ENCODE measurements at regions not wholly inside any gene's neighbourhood (a gene's known extent, or its start where the extent isn't known, plus 50 kb on each side); places are given as distances from the start of the nearest gene placed in this dataset.
A peak's percentile ranks its signal among the peaks of the same experiment; 100 is the strongest.

DNA sequence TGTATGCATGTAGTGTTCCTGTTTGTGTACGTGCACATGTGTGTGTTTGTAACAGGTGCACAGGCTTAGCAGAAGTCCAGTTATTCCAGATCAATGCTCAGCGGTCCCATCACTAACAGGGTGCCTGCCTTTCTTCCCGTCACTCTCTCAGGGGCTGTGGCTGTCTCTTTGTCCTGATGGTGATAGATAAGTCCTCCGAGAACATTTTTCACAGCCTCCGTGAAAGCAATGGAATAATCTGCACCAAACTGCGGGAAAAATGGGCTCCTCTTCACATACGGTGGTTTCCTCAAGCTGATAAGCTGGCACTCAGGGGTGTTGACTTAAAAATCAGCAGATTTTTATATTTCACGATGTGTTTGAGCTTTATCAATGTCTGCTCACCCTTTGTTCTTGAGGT lies 342.3 kb downstream of the TMEM114 start:
- Histone ChIP-seq H3K56ac (replicated peaks; ENCODE audit: insufficient read length, low read depth, low read length) (no peak overlapping the region), H3K36me3 (ENCODE audit: control insufficient read depth in 2 of 4, insufficient read depth in 4 of 4, low read length in 3 of 4) (no peaks in the 10 kb centered on the region), H3K4me3 (ENCODE audit: extremely low read depth in 1 of 4, insufficient read depth in 2 of 4, low read depth in 3 of 4, low read length in 4 of 4) (no peak overlapping the region), H3K79me2 (ENCODE audit: control insufficient read depth in 1 of 2, insufficient read depth in 2 of 2, low read length in 2 of 2) (no peaks in the 10 kb centered on the region), H4K20me1 (replicated peaks in 1 of 2; ENCODE audit: control insufficient read depth in 1 of 2, insufficient read depth in 2 of 2, low read length in 2 of 2) (no peaks in the 10 kb centered on the region), H2BK5ac (ENCODE audit: low read depth, low read length) (no peak overlapping the region), H3K27me3 (replicated peaks in 1 of 4; ENCODE audit: control insufficient read depth in 3 of 4, extremely low read depth in 1 of 4, insufficient read depth in 3 of 4, low read length in 3 of 4) (no peaks in the 10 kb centered on the region), H2AK5ac (ENCODE audit: low read depth, low read length) (no peak overlapping the region; the same call in 1 of the 2 replicates), H3K4me2 (ENCODE audit: insufficient read depth in 1 of 2, low read depth in 2 of 2, low read length in 2 of 2) (no peak overlapping the region), H3K79me1 (ENCODE audit: low read depth, low read length) (no peaks in the 10 kb centered on the region), H2AFZ (ENCODE audit: low read length) (peak overlapping the region; percentile 31; the same call in 1 of the 2 replicates), H2BK12ac (ENCODE audit: low read depth, low read length) (no peak overlapping the region), H4K91ac (replicated peaks; ENCODE audit: insufficient read length, low read length) (no peak overlapping the region), H3K23ac (ENCODE audit: insufficient read length) (no peak overlapping the region), H3K4ac (replicated peaks; ENCODE audit: insufficient read length, low read depth, low read length) (no peak overlapping the region), H3K14ac (ENCODE audit: insufficient read length) (no peak overlapping the region), H4K8ac (ENCODE audit: extremely low read depth, insufficient read depth, low read length) (no peak overlapping the region), H2BK20ac (ENCODE audit: low read length) (no peak overlapping the region), H3K9ac (replicated peaks in 1 of 4; ENCODE audit: extremely low read depth in 1 of 4, low read depth in 3 of 4, low read length in 3 of 4) (no peak overlapping the region), H2BK15ac (ENCODE audit: low read length) (no peak overlapping the region), H3K9me3 (ENCODE audit: insufficient read depth in 2 of 2, low read depth in 1 of 2, low read length in 1 of 2) (no peaks in the 10 kb centered on the region), H2BK120ac (replicated peaks; ENCODE audit: low read depth, low read length) (no peak overlapping the region), H3K18ac (ENCODE audit: extremely low read depth, low read length) (no peak overlapping the region), H3K4me1 (replicated peaks in 1 of 4; ENCODE audit: control insufficient read depth in 3 of 4, insufficient read depth in 4 of 4, low read length in 3 of 4) (no peaks in the 10 kb centered on the region), H3K23me2 (ENCODE audit: low read depth, low read length) (no peaks in the 10 kb centered on the region), H4K5ac (ENCODE audit: insufficient read length, low read depth, low read length) (no peak overlapping the region), H3K27ac (ENCODE audit: low read depth, low read length) (no peak overlapping the region)
- FAIRE-seq (no peak), DNase-seq (ENCODE audit: low read depth in 1 of 2, low spot score in 2 of 2) (no peak)
- ChIA-PET CTCF (ENCODE audit: partially characterized antibody) (no interaction called here), POLR2A (ENCODE audit: partially characterized antibody) (no interaction called here)
- WGBS, 2 experiments (ENCODE audit: extremely low coverage in 1 of 2, insufficient coverage in 1 of 2, insufficient read length in 1 of 2, insufficient replicate concordance in 2 of 2, low coverage in 1 of 2, low lambda C conversion rate in 2 of 2, missing lambda C conversion rate in 1 of 2), result 94% methylated on average over 8 of the region's 8 CpGs; no CpG with 5 or more reads in 1 of the 2 experiments
- no peak for TF ChIP-seq POLR2A (IDR thresholded peaks at IDR 0.05; ENCODE audit: control extremely low read depth in 1 of 2, low read depth in 2 of 2, low read length in 2 of 2)
- TF ChIP-seq, protein P1, sequence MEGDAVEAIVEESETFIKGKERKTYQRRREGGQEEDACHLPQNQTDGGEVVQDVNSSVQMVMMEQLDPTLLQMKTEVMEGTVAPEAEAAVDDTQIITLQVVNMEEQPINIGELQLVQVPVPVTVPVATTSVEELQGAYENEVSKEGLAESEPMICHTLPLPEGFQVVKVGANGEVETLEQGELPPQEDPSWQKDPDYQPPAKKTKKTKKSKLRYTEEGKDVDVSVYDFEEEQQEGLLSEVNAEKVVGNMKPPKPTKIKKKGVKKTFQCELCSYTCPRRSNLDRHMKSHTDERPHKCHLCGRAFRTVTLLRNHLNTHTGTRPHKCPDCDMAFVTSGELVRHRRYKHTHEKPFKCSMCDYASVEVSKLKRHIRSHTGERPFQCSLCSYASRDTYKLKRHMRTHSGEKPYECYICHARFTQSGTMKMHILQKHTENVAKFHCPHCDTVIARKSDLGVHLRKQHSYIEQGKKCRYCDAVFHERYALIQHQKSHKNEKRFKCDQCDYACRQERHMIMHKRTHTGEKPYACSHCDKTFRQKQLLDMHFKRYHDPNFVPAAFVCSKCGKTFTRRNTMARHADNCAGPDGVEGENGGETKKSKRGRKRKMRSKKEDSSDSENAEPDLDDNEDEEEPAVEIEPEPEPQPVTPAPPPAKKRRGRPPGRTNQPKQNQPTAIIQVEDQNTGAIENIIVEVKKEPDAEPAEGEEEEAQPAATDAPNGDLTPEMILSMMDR (IDR thresholded peaks at IDR 0.05; ENCODE audit: control extremely low read depth in 1 of 3, insufficient read depth in 1 of 3, low read depth in 1 of 3, low read length in 3 of 3), result no peak
- TF ChIP-seq TAF1 (IDR thresholded peaks at IDR 0.05; ENCODE audit: low read depth, low read length), result no peak
- TF ChIP-seq RFX5 (IDR thresholded peaks at IDR 0.05; ENCODE audit: borderline replicate concordance, low read depth, low read length), result no peak
- no peak for TF ChIP-seq CHD2 (IDR thresholded peaks at IDR 0.05; ENCODE audit: low read length)
- TF ChIP-seq NRF1 (IDR thresholded peaks at IDR 0.05; ENCODE audit: low read depth, low read length), result no peak
- TF ChIP-seq, protein P2, sequence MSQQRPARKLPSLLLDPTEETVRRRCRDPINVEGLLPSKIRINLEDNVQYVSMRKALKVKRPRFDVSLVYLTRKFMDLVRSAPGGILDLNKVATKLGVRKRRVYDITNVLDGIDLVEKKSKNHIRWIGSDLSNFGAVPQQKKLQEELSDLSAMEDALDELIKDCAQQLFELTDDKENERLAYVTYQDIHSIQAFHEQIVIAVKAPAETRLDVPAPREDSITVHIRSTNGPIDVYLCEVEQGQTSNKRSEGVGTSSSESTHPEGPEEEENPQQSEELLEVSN (IDR thresholded peaks at IDR 0.05), result no peak
- no peak for TF ChIP-seq SP2 (IDR thresholded peaks at IDR 0.05; ENCODE audit: low read length)
- TF ChIP-seq KDM4A (IDR thresholded peaks at IDR 0.05; ENCODE audit: low read depth, low read length, severe bottlenecking), result no peak
- TF ChIP-seq PHF8 (conservative IDR thresholded peaks at IDR 0.05; ENCODE audit: low read depth, low read length), result no peak
- TF ChIP-seq, protein P3, sequence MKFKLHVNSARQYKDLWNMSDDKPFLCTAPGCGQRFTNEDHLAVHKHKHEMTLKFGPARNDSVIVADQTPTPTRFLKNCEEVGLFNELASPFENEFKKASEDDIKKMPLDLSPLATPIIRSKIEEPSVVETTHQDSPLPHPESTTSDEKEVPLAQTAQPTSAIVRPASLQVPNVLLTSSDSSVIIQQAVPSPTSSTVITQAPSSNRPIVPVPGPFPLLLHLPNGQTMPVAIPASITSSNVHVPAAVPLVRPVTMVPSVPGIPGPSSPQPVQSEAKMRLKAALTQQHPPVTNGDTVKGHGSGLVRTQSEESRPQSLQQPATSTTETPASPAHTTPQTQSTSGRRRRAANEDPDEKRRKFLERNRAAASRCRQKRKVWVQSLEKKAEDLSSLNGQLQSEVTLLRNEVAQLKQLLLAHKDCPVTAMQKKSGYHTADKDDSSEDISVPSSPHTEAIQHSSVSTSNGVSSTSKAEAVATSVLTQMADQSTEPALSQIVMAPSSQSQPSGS (IDR thresholded peaks at IDR 0.05; ENCODE audit: low read length), result no peak
